ENCODE measurements at regions not wholly inside any gene's neighbourhood (a gene's known extent, or its start where the extent isn't known, plus 50 kb on each side); places are given as distances from the start of the nearest gene placed in this dataset.

- DNase-seq (ENCODE audit: low spot score) = no peak
- CTCF ChIA-PET = no interaction called here
- POLR2A ChIA-PET (ENCODE audit: low non-redundant PET) = no interaction called here
- no peak overlapping the region for H3K27ac ChIP-seq
- TF ChIP-seq CTCF (conservative IDR thresholded peaks at IDR 0.05; ENCODE audit: low read depth) = no peak
Observed at GRCh38 chr12:128077211-128077916, 189.6 kb upstream of the TMEM132C start.

- no peak for TF ChIP-seq CTCF (conservative IDR thresholded peaks at IDR 0.05; ENCODE audit: low read depth)
- ChIA-PET POLR2A (ENCODE audit: low non-redundant PET) (no interaction called here), CTCF (no interaction called here)
- no peak for DNase-seq (ENCODE audit: low spot score)
- no peak overlapping the region for H3K27ac ChIP-seq
Observed at GRCh38 chr12:128077917-128078298, 189.1 kb upstream of the TMEM132C start.

GRCh38 chr12:128078301-128078971, 188.5 kb upstream of the TMEM132C start:
- DNase-seq (ENCODE audit: low spot score) = no peak
- TF ChIP-seq CTCF (conservative IDR thresholded peaks at IDR 0.05; ENCODE audit: low read depth) = no peak
- ChIA-PET POLR2A (ENCODE audit: low non-redundant PET) (interaction anchor here (0.6 kb wide), 1 partner anchor 73 kb away, joined by 3 read pairs; no protein-coding TSS in a partner anchor), CTCF (interaction anchor here (0.5 kb wide), 1 partner anchor 1815 kb away, joined by 3 read pairs; no protein-coding TSS in a partner anchor)
- no peak overlapping the region for H3K27ac ChIP-seq

- no peak overlapping the region for H3K27ac ChIP-seq
- DNase-seq (ENCODE audit: low spot score) = no peak
- no peak for TF ChIP-seq CTCF (conservative IDR thresholded peaks at IDR 0.05; ENCODE audit: low read depth)
- ChIA-PET CTCF (no interaction called here), POLR2A (ENCODE audit: low non-redundant PET) (no interaction called here)
Observed at GRCh38 chr12:128079446-128079845, 187.5 kb upstream of the TMEM132C start.

GRCh38 chr12:128083132-128083729, 183.7 kb upstream of the TMEM132C start:
- ChIA-PET CTCF (no interaction called here), POLR2A (ENCODE audit: low non-redundant PET) (no interaction called here)
- no peak for TF ChIP-seq CTCF (conservative IDR thresholded peaks at IDR 0.05; ENCODE audit: low read depth)
- DNase-seq (ENCODE audit: low spot score) = no peak
- H3K27ac ChIP-seq = no peak overlapping the region

- ChIA-PET CTCF (no interaction called here), POLR2A (ENCODE audit: low non-redundant PET) (no interaction called here)
- no peak for DNase-seq (ENCODE audit: low spot score)
- no peak for TF ChIP-seq CTCF (conservative IDR thresholded peaks at IDR 0.05; ENCODE audit: low read depth)
- H3K27ac ChIP-seq = no peak overlapping the region
Observed at GRCh38 chr12:128088926-128089325, 178.0 kb upstream of the TMEM132C start.

All from RWPE1 (cell line).